CD4-positive, alpha-beta T cell treated with Interleukin-12 subunit alpha and Interleukin-12 subunit beta, for 1 hour (primary cell): ENCODE measurements at regions not wholly inside any gene's neighbourhood (a gene's known extent, or its start where the extent isn't known, plus 50 kb on each side); places are given as distances from the start of the nearest gene placed in this dataset.
"Not testable (repeated sequence)": the region's sequence is repeated elsewhere in the genome, so short reads cannot be mapped to it uniquely, and the experiment has no call there.

Experiments
- DNase-seq: peaks from one replicate; pipeline ENCODE4 v3.0.0-alpha.2; 2020

DNA sequence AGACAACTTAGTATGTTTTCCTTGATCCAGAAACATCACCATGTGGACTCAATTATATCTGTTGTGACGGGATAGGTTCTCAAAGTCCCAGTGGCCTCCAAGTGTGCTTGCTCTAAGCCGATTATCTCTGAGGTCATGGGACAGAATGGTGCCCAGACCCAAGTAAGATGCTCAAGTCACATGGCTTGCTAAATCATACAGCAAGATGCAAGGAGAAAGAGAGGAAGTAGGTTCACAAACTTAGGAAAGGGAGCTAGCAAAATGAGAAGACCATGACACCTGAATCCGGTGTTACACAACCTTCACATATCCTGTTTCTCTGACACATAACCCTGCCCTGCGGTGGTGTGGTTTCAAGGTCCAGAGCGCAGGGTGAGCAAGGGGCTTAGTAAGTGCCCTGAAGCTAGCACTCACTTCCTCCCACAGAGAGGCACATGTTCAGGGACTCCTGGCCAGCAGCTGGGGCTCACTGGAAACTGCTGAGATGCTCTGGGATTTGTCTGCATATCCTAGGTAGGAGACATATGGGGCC, 590.9 kb upstream of the ANKRD30A start:
- DNase-seq, result peak; percentile 0

- DNase-seq, result no peak
These were observed 591.5 kb upstream of the ANKRD30A start for GRCh38 chr10:36533861-36534260.

- no peak for DNase-seq
These were observed 592.1 kb upstream of the ANKRD30A start for GRCh38 chr10:36533316-36533715.

- no peak for DNase-seq
These were observed 593.8 kb upstream of the ANKRD30A start for GRCh38 chr10:36531621-36532020.

DNA sequence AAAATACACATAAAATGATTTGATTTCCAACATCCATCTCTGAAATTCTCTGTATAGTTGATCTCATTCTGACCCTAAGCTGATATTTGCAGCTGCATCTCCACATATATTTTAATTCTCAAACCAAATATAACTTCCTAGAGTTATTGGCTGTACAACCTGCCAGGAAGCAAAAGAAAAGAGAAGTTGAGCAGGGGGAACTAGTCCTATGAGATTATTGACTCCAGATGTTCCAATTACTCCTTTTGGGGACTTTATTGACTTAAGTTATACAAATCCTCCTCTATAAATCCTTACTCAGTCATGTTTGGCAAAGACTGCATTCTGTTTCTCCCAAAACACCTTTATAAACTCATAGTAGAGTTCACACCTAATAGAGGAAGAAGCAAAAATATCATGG, 599.4 kb upstream of the ANKRD30A start:
- no peak for DNase-seq

GRCh38 chr10:36524126-36524525, 601.3 kb upstream of the ANKRD30A start:
- DNase-seq, result not testable (repeated sequence)

DNA sequence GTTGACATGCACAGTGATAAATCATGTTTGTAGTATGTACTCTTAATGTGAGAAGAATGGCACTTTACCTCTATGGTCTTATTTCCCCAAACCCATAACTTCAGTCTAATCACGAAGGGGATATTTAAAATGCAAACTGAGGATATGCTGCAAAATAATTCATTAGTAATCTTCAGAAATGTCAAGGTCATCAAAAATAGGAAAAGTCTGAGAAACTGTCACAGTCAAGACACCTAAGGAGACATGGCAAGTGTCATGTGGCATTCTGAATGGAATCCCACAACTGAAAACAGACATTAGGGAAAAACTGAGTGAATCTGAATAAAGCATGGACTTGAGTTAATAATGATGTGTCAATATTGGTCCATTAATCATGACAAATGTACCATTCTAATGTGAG, 605.5 kb upstream of the ANKRD30A start:
- DNase-seq, result no peak

DNA sequence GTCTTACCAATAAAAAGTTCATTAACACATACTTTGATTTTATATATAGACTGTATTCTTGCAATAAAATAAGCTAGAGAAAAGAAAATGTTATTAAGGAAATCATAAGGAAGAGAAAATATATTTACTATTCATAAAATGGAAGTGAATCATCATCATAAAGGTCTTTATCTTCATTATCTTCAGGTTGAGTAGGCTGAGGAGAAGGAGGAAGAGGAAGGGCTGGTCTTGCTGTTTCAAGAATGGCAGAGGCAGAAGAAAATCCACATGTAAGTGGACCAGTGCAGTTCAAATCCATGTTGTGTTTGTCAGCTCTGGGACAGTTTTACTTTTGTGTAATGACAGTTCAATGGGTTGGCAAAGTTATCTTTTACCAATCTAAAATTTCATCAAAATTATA, 609.1 kb upstream of the ANKRD30A start:
- no peak for DNase-seq

DNA sequence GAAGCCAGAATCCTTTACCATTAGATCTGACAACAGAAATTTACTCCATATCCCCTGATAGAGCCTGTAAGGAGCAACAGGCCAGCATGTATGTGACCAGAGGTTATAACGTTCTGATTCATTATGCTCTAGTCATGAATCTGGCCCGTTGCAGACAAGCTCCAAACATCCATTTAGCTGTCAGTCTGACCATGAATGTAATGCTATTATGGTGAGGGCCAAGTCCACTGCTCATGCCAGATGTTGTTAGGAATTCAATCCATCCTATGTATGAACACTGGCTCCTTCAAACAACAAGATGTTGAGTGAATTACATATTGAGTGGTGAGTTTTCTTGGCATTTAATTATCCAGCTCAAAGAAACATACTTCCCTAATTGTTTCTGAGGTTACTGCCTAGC, 610.1 kb upstream of the ANKRD30A start:
- no peak for DNase-seq

- DNase-seq, result no peak
These were observed 617.7 kb upstream of the ANKRD30A start for GRCh38 chr10:36507715-36508114.

GRCh38 chr10:36506697-36507496, 618.5 kb upstream of the ANKRD30A start:
- DNase-seq, result no peak

DNA sequence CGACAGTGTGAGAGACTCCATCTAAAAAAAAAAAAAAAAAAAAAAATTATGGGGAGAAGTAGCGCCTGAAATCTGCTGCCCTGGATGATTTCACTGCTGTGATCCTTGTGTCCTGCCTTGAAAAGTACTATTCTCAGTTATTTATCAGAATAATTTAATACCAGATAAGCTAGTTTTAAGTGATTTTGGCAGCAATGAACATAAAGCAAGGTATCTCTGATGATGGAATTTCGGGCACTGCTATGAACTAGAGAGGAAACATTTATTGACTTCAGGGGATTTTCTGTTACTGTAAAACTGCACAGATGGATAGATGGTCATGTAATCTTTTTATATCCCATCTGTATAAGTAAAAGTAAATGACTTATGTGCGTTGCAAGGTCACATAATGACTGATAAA, 619.1 kb upstream of the ANKRD30A start:
- no peak for DNase-seq

DNA sequence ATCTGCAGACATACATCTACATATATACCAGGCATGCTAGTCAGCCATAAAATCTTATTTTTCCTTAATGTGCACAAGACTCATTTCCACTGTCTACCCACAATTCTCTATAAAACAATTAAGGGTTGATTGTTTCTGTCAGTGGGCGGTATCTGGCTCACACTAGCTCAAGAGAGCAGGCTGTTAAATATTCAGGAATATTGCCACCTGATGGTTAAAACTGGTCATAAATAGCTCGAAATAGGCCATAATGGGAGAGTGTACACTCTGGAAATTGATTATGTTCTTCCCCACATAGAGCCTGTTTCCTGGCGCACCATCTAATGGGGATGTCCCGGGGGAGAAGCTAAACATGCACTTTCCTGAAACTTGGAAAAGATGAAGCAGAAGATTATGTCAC, 620.6 kb upstream of the ANKRD30A start:
- DNase-seq, result no peak

DNA sequence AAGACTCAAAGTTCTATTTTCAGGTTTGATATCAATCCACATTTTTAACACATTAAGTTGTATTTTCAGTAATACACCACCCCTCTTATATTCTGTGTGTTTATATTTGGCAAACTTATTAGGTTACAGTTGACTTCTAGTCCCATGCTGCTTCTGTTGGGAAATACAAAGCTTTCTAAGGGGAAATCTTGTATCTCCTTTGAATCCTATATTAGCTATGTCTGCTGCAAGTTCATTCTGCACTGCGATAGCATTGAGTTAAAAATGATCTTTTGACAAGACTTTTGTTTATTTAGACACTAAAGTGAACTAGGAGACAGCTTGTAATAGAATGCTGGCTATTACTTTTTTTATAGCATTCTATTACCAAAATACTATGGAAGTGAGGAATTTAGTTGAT, 625.1 kb upstream of the ANKRD30A start:
- DNase-seq, result no peak

DNA sequence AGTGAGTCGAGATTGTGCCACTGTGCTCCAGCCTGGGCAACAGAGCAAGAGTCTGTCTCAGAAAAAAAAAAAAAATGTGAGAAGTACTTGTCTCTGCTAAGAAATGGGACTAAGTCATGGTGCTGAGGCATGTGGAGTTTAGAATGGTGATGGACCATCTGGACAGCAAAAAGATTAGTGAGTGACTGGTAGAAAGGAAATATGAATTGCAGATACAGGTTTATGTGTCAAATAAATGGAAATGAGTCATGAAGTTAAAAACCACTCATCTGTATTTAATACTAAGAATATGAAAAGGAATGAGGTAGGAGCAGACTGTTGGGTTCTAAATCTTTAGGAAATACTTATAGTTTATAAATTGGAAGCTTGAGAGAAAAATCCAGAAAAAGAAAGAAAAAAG, 625.7 kb upstream of the ANKRD30A start:
- no peak for DNase-seq

DNA sequence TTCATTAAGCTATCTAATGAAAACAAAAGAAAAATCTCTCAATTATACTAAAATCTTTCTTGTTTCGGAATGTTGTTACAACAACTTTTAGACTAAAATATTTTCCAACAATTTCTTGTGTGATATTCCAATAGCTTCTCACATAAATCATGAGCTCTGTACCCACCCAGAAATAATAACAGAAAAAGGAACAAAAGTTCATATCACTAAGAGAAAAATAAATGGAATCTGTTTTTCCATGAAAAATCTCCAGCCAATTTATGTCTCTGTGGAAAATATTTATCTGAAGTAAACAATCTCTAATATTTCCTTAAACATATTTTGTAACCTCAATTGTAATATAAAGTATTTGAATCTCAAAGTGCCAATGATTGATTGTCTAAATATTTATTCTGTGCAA, 628.6 kb upstream of the ANKRD30A start:
- no peak for DNase-seq

GRCh38 chr10:36494371-36494770, 631.0 kb upstream of the ANKRD30A start:
- DNase-seq, result no peak

GRCh38 chr10:36493516-36493880, 631.9 kb upstream of the ANKRD30A start:
- no peak for DNase-seq

DNA sequence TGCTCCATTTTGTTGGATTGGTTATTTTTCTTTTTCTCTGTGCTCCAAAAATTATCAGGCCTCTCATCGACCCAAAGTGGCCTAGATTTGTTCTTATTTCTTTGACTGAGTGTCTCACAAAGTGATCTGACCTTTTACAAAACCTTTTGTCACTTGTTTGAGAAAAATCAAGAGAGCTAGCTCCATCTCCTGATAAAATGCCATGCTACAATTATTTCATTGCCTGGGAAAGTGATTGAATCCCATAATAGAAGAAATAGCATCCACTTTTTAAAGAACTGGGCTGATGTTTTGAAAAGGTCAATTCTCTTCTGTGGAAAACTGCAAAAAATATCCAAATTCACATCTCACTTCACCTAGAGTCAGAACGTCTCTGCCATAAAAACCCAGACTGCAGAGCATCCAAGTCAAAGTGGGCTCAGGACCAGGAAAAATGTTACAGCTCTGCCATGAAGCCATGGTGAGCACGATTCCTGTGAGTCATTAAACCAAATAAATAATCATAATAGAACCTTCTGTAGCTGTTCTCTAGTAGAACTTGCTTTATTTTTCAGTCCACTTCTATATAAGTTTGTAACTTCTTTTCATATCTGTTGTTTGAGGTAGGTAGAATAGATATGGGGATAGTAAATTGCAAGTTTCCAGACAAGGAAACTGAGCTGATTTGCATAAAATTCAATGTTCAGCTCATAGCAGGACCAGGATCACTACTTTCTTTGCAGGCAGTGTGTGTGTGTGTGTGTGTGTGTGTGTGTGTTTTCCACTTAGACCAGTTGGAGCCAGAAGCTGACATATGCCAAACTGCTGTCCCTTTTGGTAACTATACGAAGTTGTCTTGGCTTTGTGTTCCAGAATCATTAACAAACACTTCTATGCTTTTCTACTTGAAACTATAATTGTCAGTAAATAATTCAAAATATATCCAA, 632.5 kb upstream of the ANKRD30A start:
- no peak for DNase-seq

GRCh38 chr10:36491926-36492325, 633.5 kb upstream of the ANKRD30A start:
- DNase-seq, result no peak

DNA sequence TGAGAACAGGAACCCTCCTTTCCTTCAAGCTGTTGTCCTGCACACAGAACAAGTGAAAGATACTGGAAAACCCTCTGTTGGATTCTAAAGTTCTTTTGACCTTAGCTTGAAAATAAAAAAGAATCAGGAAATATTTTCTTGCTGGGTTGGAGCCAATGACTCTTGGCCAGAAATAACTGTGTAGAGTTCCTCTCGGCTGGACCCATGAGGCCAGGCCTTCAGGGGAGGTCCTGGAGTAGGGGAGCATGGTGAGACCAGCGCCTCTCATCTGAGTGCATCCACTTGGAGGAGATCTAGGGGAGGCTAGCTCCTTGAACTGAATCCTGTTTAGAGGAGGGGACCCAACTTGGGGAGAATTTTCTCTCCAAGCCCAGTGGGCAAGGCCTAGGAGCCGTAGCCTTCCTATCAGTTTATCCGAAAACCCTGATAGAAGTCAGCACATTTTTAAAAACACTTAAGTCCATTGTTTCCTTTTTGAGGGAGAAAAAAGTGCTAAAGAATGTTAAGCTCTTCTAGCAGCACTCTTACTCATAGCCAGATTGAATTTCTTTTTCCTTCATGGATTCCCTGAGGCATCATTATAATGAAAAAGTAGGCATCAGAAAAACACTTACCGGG, 635.7 kb upstream of the ANKRD30A start:
- DNase-seq, result no peak

DNA sequence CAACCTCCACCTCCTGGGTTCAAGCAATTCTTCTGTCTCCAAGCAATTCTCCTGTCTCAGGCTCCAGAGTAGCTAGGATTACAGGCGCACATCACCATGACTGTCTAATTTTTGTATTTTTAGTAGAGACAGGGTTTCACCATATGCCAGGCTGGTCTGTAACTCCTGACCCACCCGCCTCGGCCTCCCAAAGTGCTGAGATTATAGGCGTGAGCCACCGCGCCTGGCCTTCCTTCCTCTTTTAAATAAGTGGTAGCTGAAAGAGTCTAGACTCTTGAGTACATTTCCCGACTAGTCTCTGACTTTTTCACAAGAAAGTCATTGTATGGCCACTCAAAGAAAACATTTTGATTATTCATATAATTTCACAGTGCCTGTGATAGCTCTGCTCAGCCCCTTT, 636.2 kb upstream of the ANKRD30A start:
- DNase-seq, result no peak

GRCh38 chr10:36488579-36488978, 636.8 kb upstream of the ANKRD30A start:
- no peak for DNase-seq

GRCh38 chr10:36479073-36479472, 646.3 kb upstream of the ANKRD30A start:
- DNase-seq, result no peak
